Amygdala (tissue), 56 donors: ENCODE measurements at regions not wholly inside any gene's neighbourhood (a gene's known extent, or its start where the extent isn't known, plus 50 kb on each side); places are given as distances from the start of the nearest gene placed in this dataset.

Source experiments
- DNase-seq, 56 donors: peaks; one replicate each; lab custom pipeline; 2025; lab: John Stamatoyannopoulos, UW

GRCh38 chr9:127553793-127554192 lies 58.3 kb upstream of the STXBP1 start:
- DNase-seq = no peak

GRCh38 chr9:127554966-127555839 lies 56.9 kb upstream of the STXBP1 start:
- DNase-seq = no peak

GRCh38 chr9:127555840-127556820 lies 55.9 kb upstream of the STXBP1 start:
- no peak for DNase-seq

GRCh38 chr9:127556871-127557270 lies 55.2 kb upstream of the STXBP1 start:
- no peak for DNase-seq

- peak in 7 of 56 donors; percentile 6 to 36 (median 19) for DNase-seq
These were observed 54.6 kb upstream of the STXBP1 start for GRCh38 chr9:127557466-127557869.

- DNase-seq = no peak
These were observed 54.0 kb upstream of the STXBP1 start for GRCh38 chr9:127557998-127558546.

GRCh38 chr9:127558581-127559246 lies 53.4 kb upstream of the STXBP1 start:
- no peak for DNase-seq

GRCh38 chr9:127559247-127559680 lies 52.8 kb upstream of the STXBP1 start:
- DNase-seq = no peak

GRCh38 chr9:127561491-127562278 lies 50.4 kb upstream of the STXBP1 start:
- DNase-seq = no peak
